Endothelial cell of umbilical vein (primary cell): ENCODE measurements at regions not wholly inside any gene's neighbourhood (a gene's known extent, or its start where the extent isn't known, plus 50 kb on each side); places are given as distances from the start of the nearest gene placed in this dataset.

Experiments used
- POLR2AphosphoS5 ChIP-seq: IDR thresholded peaks from 2 replicates; pipeline ENCODE4 v1.6.1; 2012; ENCODE audit warnings: low read depth, mild to moderate bottlenecking, control low read depth, low read length, moderate library complexity; ENCODE audit not compliant: insufficient read depth
- TF ChIP-seq, protein P1 (sequence below): IDR thresholded peaks from 2 replicates; pipeline ENCODE4 v1.6.1; 2011; ENCODE audit not compliant: insufficient read depth, insufficient read length
- TF ChIP-seq, protein P2 (sequence below), 2 donors: IDR thresholded peaks; 1 replicate in 1 of 2; 2 replicates in 1 of 2; pipeline ENCODE4 v1.5.1; 2011; ENCODE audit warnings: low read length in 2 of 2, mild to moderate bottlenecking in 2 of 2, moderate library complexity in 2 of 2, control low read depth in 1 of 2, inconsistent platforms in 1 of 2, low read depth in 1 of 2; ENCODE audit not compliant: insufficient read depth in 1 of 2; ENCODE audit errors: extremely low read depth in 1 of 2

DNA sequence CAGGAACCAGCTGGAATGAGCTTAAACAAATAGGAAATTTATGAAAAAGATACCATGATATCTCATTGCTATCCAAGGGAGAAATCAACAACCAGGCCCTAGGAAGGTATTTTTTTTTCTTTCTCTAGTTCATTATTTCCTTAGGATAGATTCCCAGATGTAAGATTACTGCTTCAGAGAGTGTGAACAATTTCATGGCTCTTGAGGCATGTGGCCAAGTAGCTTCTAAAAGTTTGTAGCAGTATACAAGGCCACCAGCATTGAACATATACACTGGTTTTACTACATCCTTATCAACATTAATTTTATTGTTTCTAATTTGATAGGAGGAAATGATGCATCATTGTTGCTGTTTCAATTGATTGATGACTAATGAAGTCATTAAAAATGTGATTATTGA, 201.2 kb downstream of the SREK1 start:
- TF ChIP-seq, protein P1, sequence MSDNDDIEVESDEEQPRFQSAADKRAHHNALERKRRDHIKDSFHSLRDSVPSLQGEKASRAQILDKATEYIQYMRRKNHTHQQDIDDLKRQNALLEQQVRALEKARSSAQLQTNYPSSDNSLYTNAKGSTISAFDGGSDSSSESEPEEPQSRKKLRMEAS, result no peak
- TF ChIP-seq, protein P2, sequence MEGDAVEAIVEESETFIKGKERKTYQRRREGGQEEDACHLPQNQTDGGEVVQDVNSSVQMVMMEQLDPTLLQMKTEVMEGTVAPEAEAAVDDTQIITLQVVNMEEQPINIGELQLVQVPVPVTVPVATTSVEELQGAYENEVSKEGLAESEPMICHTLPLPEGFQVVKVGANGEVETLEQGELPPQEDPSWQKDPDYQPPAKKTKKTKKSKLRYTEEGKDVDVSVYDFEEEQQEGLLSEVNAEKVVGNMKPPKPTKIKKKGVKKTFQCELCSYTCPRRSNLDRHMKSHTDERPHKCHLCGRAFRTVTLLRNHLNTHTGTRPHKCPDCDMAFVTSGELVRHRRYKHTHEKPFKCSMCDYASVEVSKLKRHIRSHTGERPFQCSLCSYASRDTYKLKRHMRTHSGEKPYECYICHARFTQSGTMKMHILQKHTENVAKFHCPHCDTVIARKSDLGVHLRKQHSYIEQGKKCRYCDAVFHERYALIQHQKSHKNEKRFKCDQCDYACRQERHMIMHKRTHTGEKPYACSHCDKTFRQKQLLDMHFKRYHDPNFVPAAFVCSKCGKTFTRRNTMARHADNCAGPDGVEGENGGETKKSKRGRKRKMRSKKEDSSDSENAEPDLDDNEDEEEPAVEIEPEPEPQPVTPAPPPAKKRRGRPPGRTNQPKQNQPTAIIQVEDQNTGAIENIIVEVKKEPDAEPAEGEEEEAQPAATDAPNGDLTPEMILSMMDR (IDR thresholded peaks at IDR 0.05; ENCODE audit: extremely low read depth in 1 of 2, insufficient read depth in 1 of 2, low read depth in 1 of 2, low read length in 2 of 2), result no peak
- TF ChIP-seq POLR2AphosphoS5, result no peak
